ENCODE measurements at regions not wholly inside any gene's neighbourhood (a gene's known extent, or its start where the extent isn't known, plus 50 kb on each side); places are given as distances from the start of the nearest gene placed in this dataset.

GRCh38 chr13:107864543-107865317 lies 350.6 kb downstream of the LIG4 start:
- Mint-ChIP-seq H3K36me3 (no peaks in the 10 kb centered on the region), H3K27ac (no peak overlapping the region), H3K9me3 (no peaks in the 10 kb centered on the region), H3K27me3 (peaks cover 40% of the 10 kb centered on the region), H3K4me1 (peaks cover 7% of the 10 kb centered on the region), H3K4me3 (no peak overlapping the region)
- CTCF ChIA-PET = no interaction called here
- peak; percentile 34 for DNase-seq

GRCh38 chr13:107860284-107860683 lies 355.1 kb downstream of the LIG4 start:
- CTCF ChIA-PET = no interaction called here

GRCh38 chr13:107854880-107855279 lies 360.5 kb downstream of the LIG4 start:
- no peaks in the 10 kb centered on the region for H3K9me3 Mint-ChIP-seq
- no peak for DNase-seq
- no peak overlapping the region for H3K27ac Mint-ChIP-seq
- CTCF ChIA-PET = no interaction called here
- no peak overlapping the region for H3K4me3 Mint-ChIP-seq
- H3K27me3 Mint-ChIP-seq = no peaks in the 10 kb centered on the region
- no peaks in the 10 kb centered on the region for H3K36me3 Mint-ChIP-seq
- H3K4me1 Mint-ChIP-seq = no peaks in the 10 kb centered on the region

More at GRCh38 chr13:107860284-107860683, 355.1 kb downstream of the LIG4 start:
- Mint-ChIP-seq H3K27ac (no peak overlapping the region), H3K27me3 (peaks cover 4% of the 10 kb centered on the region), H3K4me3 (no peak overlapping the region), H3K4me1 (no peaks in the 10 kb centered on the region), H3K36me3 (no peaks in the 10 kb centered on the region), H3K9me3 (no peaks in the 10 kb centered on the region)
- DNase-seq = no peak

GRCh38 chr13:107852072-107852471 lies 363.3 kb downstream of the LIG4 start:
- no peak for DNase-seq
- H3K36me3 Mint-ChIP-seq = no peaks in the 10 kb centered on the region
- H3K27ac Mint-ChIP-seq = no peak overlapping the region
- H3K4me1 Mint-ChIP-seq = no peaks in the 10 kb centered on the region
- H3K4me3 Mint-ChIP-seq = no peak overlapping the region
- H3K9me3 Mint-ChIP-seq = no peaks in the 10 kb centered on the region
- CTCF ChIA-PET = no interaction called here
- no peaks in the 10 kb centered on the region for H3K27me3 Mint-ChIP-seq

- CTCF ChIA-PET = no interaction called here
- H3K27me3 Mint-ChIP-seq = no peaks in the 10 kb centered on the region
- H3K36me3 Mint-ChIP-seq = no peaks in the 10 kb centered on the region
- H3K4me1 Mint-ChIP-seq = no peaks in the 10 kb centered on the region
- H3K27ac Mint-ChIP-seq = no peak overlapping the region
- DNase-seq = no peak
- no peaks in the 10 kb centered on the region for H3K9me3 Mint-ChIP-seq
- no peak overlapping the region for H3K4me3 Mint-ChIP-seq
These were observed 363.7 kb downstream of the LIG4 start for GRCh38 chr13:107851670-107852069.

- Mint-ChIP-seq H3K27me3 (no peaks in the 10 kb centered on the region), H3K27ac (no peak overlapping the region), H3K36me3 (no peaks in the 10 kb centered on the region), H3K4me3 (no peak overlapping the region), H3K4me1 (no peaks in the 10 kb centered on the region), H3K9me3 (no peaks in the 10 kb centered on the region)
- DNase-seq = no peak
- CTCF ChIA-PET = no interaction called here
These were observed 367.9 kb downstream of the LIG4 start for GRCh38 chr13:107847406-107847805.

GRCh38 chr13:107846642-107847041 lies 368.7 kb downstream of the LIG4 start:
- Mint-ChIP-seq H3K4me3 (no peak overlapping the region), H3K9me3 (no peaks in the 10 kb centered on the region)

GRCh38 chr13:107845911-107846310 lies 369.4 kb downstream of the LIG4 start:
- Mint-ChIP-seq H3K27ac (no peak overlapping the region), H3K27me3 (no peaks in the 10 kb centered on the region), H3K9me3 (no peaks in the 10 kb centered on the region), H3K4me1 (no peaks in the 10 kb centered on the region), H3K4me3 (no peak overlapping the region), H3K36me3 (no peaks in the 10 kb centered on the region)
- DNase-seq = no peak
- CTCF ChIA-PET = no interaction called here

More at GRCh38 chr13:107846642-107847041, 368.7 kb downstream of the LIG4 start:
- no peak overlapping the region for H3K27ac Mint-ChIP-seq
- no peak for DNase-seq
- no peaks in the 10 kb centered on the region for H3K27me3 Mint-ChIP-seq
- no peaks in the 10 kb centered on the region for H3K4me1 Mint-ChIP-seq
- H3K36me3 Mint-ChIP-seq = no peaks in the 10 kb centered on the region
- CTCF ChIA-PET = no interaction called here

GRCh38 chr13:107843681-107844080 lies 371.7 kb downstream of the LIG4 start:
- CTCF ChIA-PET = no interaction called here

GRCh38 chr13:107843281-107843680 lies 372.1 kb downstream of the LIG4 start:
- H3K36me3 Mint-ChIP-seq = no peaks in the 10 kb centered on the region
- no peak overlapping the region for H3K27ac Mint-ChIP-seq
- no peak for DNase-seq
- CTCF ChIA-PET = no interaction called here
- no peaks in the 10 kb centered on the region for H3K4me1 Mint-ChIP-seq
- H3K27me3 Mint-ChIP-seq = no peaks in the 10 kb centered on the region
- no peak overlapping the region for H3K4me3 Mint-ChIP-seq
- no peaks in the 10 kb centered on the region for H3K9me3 Mint-ChIP-seq

More at GRCh38 chr13:107843681-107844080, 371.7 kb downstream of the LIG4 start:
- Mint-ChIP-seq H3K9me3 (no peaks in the 10 kb centered on the region), H3K4me1 (no peaks in the 10 kb centered on the region), H3K4me3 (no peak overlapping the region), H3K27ac (no peak overlapping the region), H3K36me3 (no peaks in the 10 kb centered on the region), H3K27me3 (no peaks in the 10 kb centered on the region)
- DNase-seq = no peak

- H3K4me1 Mint-ChIP-seq = no peaks in the 10 kb centered on the region
- CTCF ChIA-PET = no interaction called here
- H3K36me3 Mint-ChIP-seq = no peaks in the 10 kb centered on the region
- H3K9me3 Mint-ChIP-seq = no peaks in the 10 kb centered on the region
- no peak for DNase-seq
- no peak overlapping the region for H3K4me3 Mint-ChIP-seq
- H3K27me3 Mint-ChIP-seq = no peaks in the 10 kb centered on the region
- no peak overlapping the region for H3K27ac Mint-ChIP-seq
These were observed 372.7 kb downstream of the LIG4 start for GRCh38 chr13:107842562-107843180.

GRCh38 chr13:107838588-107839161 lies 376.7 kb downstream of the LIG4 start:
- H3K4me1 Mint-ChIP-seq = no peaks in the 10 kb centered on the region
- H3K9me3 Mint-ChIP-seq = peaks cover 2% of the 10 kb centered on the region
- no peak overlapping the region for H3K27ac Mint-ChIP-seq
- no peaks in the 10 kb centered on the region for H3K27me3 Mint-ChIP-seq
- H3K36me3 Mint-ChIP-seq = no peaks in the 10 kb centered on the region
- CTCF ChIA-PET = no interaction called here
- H3K4me3 Mint-ChIP-seq = no peak overlapping the region
- DNase-seq = no peak

GRCh38 chr13:107836685-107837084 lies 378.7 kb downstream of the LIG4 start:
- no peaks in the 10 kb centered on the region for H3K4me1 Mint-ChIP-seq
- DNase-seq = no peak
- no peaks in the 10 kb centered on the region for H3K36me3 Mint-ChIP-seq
- CTCF ChIA-PET = no interaction called here
- H3K27me3 Mint-ChIP-seq = no peaks in the 10 kb centered on the region
- H3K27ac Mint-ChIP-seq = no peak overlapping the region
- no peak overlapping the region for H3K4me3 Mint-ChIP-seq
- H3K9me3 Mint-ChIP-seq = peaks cover 2% of the 10 kb centered on the region

GRCh38 chr13:107835339-107836018 lies 379.9 kb downstream of the LIG4 start:
- no peaks in the 10 kb centered on the region for H3K4me1 Mint-ChIP-seq
- H3K9me3 Mint-ChIP-seq = peaks cover 5% of the 10 kb centered on the region
- no peaks in the 10 kb centered on the region for H3K27me3 Mint-ChIP-seq
- no peak overlapping the region for H3K4me3 Mint-ChIP-seq
- CTCF ChIA-PET = interaction anchor here (0.6 kb wide), 1 partner anchor 47 kb away, joined by 4 read pairs; no protein-coding TSS in a partner anchor
- DNase-seq = no peak
- no peaks in the 10 kb centered on the region for H3K36me3 Mint-ChIP-seq
- H3K27ac Mint-ChIP-seq = no peak overlapping the region
